ENCODE measurements at regions not wholly inside any gene's neighbourhood (a gene's known extent, or its start where the extent isn't known, plus 50 kb on each side); places are given as distances from the start of the nearest gene placed in this dataset.

- H2AFZ ChIP-seq (replicated peaks; ENCODE audit: low read length, poor library complexity): no peak overlapping the region
- ATAC-seq (ENCODE audit: low read depth): no peak
- CTCF ChIA-PET: no interaction called here
- H3K4me1 ChIP-seq (ENCODE audit: control insufficient read depth, insufficient read depth, low read length): no peaks in the 10 kb centered on the region
- no peak overlapping the region for H3K14ac ChIP-seq (replicated peaks; ENCODE audit: low read depth, low read length)
- no peak overlapping the region for H4K91ac ChIP-seq (ENCODE audit: insufficient read depth, low read depth, low read length)
- H3K79me1 ChIP-seq (ENCODE audit: low read depth in 1 of 2, low read length in 2 of 2): no peaks in the 10 kb centered on the region
- H2BK5ac ChIP-seq (ENCODE audit: low read depth, low read length, poor library complexity, severe bottlenecking): no peak overlapping the region
- no peak overlapping the region for H2BK20ac ChIP-seq (ENCODE audit: low read depth, low read length)
- H3K18ac ChIP-seq (ENCODE audit: low read depth, low read length): no peak overlapping the region
- no peak overlapping the region for H3K4me3 ChIP-seq (ENCODE audit: insufficient read depth, low read depth, low read length)
- intact Hi-C loops (cut with micrococcal nuclease): no loop called here
- no peak overlapping the region for H4K8ac ChIP-seq (ENCODE audit: low read depth in 2 of 2, low read length in 2 of 2)
- no peaks in the 10 kb centered on the region for H3K9me1 ChIP-seq (ENCODE audit: insufficient read depth, low read length)
- POLR2A ChIA-PET (ENCODE audit: unreplicated experiment): no interaction called here
- no peak overlapping the region for H3K56ac ChIP-seq (ENCODE audit: extremely low read depth, insufficient read depth, low read length)
- no peak overlapping the region for H2AK5ac ChIP-seq (ENCODE audit: low read depth, low read length)
- no peak overlapping the region for H2BK120ac ChIP-seq (ENCODE audit: low read depth, low read length)
- no peak for TF ChIP-seq RAD21 (IDR thresholded peaks at IDR 0.05; ENCODE audit: low read length)
- no peak for TF ChIP-seq ELK1 (IDR thresholded peaks at IDR 0.05; ENCODE audit: borderline replicate concordance, low read depth, low read length)
- TF ChIP-seq MAFK (IDR thresholded peaks at IDR 0.05; ENCODE audit: low read depth, low read length): no peak
- no peak for TF ChIP-seq POLR2A (IDR thresholded peaks at IDR 0.05; ENCODE audit: low read depth, low read length)
- no peak for TF ChIP-seq FOS (IDR thresholded peaks at IDR 0.05; ENCODE audit: low read depth, low read length)
- no CpG with 5 or more reads among the region's 1 CpG for WGBS, 2 experiments (ENCODE audit: extremely low coverage in 2 of 2, insufficient read length in 1 of 2)
- H2AK9ac ChIP-seq (replicated peaks; ENCODE audit: low read depth, low read length, poor library complexity): no peak overlapping the region
- dilution Hi-C loops (cut with HindIII; ENCODE audit: low sequenced_read_pairs, unreplicated experiment): no loop called here
- H3K4ac ChIP-seq (ENCODE audit: low read depth, low read length): no peak overlapping the region
- BruUV-seq (replicated peaks): no TSS peak
- in situ Hi-C loops (cut with MboI; ENCODE audit: low sequenced_read_pairs): no loop called here
- no peak overlapping the region for H3K23ac ChIP-seq (ENCODE audit: low read depth, low read length)
- no peak overlapping the region for H3K4me2 ChIP-seq (ENCODE audit: low read depth, low read length)
- H3K9me3 ChIP-seq (ENCODE audit: control insufficient read depth, insufficient read depth, low read length): no peaks in the 10 kb centered on the region
- no peak overlapping the region for H4K5ac ChIP-seq (ENCODE audit: low read depth, low read length)
- H3K27ac ChIP-seq (ENCODE audit: insufficient read depth, low read length): no peak overlapping the region
- H3K36me3 ChIP-seq (ENCODE audit: control insufficient read depth, insufficient read depth, low read length): no peaks in the 10 kb centered on the region
- no peak overlapping the region for H3K9ac ChIP-seq (ENCODE audit: low read depth, low read length)
- H3K27me3 ChIP-seq (ENCODE audit: control insufficient read depth, insufficient read depth, low read length): no peaks in the 10 kb centered on the region
- DNase-seq: no peak
- no peak overlapping the region for H2BK15ac ChIP-seq (ENCODE audit: low read depth, low read length)
- H4K20me1 ChIP-seq (ENCODE audit: insufficient read depth, low read length): no peaks in the 10 kb centered on the region
Measured at GRCh38 chr21:15558884-15559283, 170.9 kb upstream of the USP25 start.

All from IMR-90 (cell line).